Nucleus accumbens (tissue), 56 donors: ENCODE measurements at regions not wholly inside any gene's neighbourhood (a gene's known extent, or its start where the extent isn't known, plus 50 kb on each side); places are given as distances from the start of the nearest gene placed in this dataset.
"Not testable (repeated sequence)": the region's sequence is repeated elsewhere in the genome, so short reads cannot be mapped to it uniquely, and the experiment has no call there.

ENCODE experiments used
- DNase-seq, 56 donors: peaks; one replicate each; lab custom pipeline; 2025; lab: John Stamatoyannopoulos, UW

DNA sequence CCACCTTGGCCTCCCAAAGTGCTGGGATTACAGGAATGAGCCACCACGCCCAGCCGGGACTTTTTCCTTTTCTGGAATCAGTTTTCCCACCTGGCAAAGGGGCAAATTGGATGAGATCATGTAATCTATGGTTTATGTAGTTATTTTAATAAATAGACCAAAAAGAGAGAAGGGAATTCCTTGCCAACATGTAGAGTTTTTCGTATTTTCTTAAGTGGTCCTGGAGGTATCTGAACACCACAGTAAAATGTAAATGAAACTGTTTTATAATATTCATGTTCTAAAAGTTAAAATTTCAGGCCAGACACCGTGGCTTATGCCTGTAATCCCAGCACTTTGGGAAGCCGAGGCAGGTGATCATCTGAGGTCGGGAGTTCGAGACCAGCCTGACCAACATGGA lies 185.1 kb upstream of the ZNF217 start:
- DNase-seq, result no peak

DNA sequence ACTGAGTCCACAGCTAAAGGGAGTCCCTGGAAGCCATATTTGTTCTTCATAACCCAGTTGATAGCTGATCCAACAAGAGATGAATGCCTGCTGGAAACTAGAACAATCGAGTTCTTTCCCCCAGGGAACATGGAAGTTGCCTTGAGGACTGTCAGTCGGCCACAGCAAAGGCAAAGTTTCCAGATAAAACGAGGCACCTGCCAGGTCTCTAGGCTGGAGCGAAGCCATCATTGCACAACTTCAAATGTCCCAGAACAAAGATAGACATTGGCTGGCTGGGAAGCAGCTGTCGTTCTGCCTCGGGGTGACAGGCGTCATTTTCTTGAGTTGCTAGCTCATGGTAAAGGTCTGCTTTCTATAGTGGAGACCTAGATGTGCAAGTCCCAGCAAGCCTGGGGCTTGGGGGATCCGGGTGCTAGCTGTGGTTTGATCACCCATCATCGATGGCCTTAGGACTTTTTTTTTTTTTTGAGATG lies 184.4 kb upstream of the ZNF217 start:
- DNase-seq, result no peak

DNA sequence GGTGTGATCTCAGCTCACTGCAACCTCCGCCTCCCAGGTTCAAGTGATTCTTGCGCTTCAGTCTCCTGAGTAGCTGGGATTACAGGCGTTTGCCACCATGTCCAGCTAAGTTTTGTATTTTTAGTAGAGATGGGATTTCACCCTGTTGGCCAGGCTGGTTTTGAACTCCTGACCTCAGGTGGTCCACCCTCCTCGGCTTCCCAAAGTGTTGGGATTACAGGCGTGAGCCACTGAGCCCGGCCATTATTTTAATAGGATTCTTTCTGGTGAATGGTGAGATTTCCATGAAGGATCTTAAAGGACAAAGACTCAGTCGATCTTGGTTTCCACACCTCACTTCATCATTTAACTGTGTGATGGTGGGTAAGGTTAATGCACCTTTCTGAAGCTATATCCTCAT lies 183.8 kb upstream of the ZNF217 start:
- DNase-seq, result not testable (repeated sequence)

DNA sequence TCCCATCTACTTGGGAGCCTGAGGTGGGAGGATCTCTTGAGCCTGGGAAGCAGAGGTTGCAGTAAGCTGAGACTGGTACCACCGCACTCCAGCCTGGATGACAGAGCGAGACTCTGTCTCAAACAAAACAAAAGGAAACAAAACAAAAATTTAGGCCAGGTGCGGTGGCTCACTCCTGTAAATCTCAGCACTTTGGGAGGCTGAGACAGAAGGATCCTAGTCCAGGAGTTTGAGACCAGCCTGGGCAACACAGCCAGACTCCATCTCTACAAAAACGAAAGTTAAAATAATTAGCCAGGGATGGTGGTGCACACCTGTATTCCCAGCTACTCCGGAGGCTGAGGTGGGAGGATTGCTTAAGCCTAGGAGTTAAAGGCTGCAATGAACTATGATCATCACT lies 183.2 kb upstream of the ZNF217 start:
- no peak for DNase-seq

DNA sequence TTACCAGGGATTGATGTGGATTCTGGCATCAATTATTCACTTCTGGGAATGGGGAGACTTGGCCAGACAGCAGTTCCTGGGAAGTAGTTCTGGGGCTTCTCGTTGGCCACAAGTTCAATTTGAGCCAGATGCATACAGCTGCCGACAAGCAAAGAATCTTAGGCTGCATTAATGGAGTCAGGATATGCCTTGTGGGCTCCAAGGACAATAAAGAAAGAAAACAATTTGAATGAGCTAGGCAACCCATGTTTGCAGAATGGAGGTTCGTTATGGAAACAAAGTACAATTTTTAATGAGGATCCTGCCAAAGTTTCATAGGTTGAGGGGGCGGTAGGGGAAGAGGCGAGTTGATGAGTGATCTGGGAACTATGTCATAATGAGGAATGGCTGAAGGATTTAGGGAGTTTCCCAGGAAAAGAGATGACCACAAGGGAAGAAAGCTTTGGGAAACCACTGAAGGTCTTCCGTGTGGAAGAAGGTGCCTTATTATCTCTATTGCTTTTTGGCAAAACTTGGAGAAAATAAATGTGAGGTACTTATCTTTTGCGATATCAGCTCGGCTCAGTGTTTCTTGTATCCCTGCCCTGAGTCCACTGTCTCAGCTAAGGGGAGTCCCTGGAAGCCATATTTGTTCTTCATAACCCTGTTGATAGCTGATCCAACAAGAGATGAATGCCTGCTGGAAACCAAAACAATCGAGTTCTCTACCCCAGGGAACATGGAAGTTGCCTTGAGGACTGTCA lies 181.0 kb upstream of the ZNF217 start:
- no peak for DNase-seq

DNA sequence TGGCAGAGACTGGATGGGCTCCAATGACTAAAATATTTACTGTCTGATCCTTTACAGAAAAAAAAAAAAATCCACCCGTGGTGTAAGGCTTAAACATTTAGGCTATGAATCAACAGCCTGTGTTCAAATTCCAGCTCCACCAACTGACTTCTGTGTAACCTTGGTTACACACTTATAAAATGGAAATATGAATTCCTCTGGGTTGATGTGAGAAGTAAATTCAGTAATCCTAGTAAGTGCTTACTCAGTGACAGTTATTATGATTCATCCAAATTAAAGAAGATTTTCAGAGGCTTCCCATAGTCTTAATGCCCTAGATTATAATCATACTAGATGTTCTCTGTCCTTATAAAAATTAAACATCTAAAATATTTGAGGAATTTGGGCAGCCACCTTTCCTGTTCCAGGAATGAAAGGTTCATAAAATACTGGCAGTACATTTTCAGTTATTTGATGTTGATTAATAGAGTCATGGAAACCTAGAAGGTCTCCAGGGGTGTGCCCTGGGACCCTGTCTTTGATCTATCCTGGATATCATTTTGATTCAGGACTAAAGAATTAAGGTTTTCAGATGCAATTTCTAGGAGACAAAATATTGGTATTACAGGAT lies 180.3 kb upstream of the ZNF217 start:
- peak in 3 of 56 donors; percentile 2 to 41 (median 4) for DNase-seq

DNA sequence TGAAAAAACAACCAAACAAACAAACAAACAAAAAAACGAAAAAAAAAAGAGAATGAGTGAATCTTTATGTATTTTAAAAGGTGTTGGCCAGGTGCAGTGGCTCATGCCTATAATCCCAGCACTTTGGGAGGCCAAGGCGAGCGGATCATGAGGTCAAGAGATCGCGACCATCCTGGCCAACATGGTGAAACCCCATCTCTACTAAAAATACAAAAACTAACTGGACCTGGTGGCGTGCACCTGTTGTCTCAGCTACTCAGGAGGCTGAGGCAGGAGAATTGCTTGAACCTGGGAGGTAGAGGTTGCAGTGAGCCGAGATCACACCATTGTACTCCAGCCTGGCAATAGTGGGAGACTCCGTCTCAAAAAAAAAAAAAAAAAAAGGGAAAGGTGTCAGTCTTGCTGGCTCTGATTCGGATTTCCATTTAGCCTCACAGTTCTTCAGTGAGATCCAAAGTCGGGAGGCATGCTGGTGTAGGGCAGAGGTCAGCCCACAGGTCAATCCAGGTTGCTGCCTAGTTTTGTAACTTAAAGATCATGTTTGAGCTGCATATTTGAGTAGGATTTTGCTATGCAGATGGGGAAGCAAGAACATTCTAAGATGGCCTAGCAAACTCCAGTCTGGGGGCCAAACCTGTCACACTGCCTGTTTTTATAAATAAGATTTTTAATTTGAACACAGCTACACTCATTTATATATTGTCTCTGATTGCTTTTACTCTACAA lies 179.6 kb upstream of the ZNF217 start:
- not testable (repeated sequence) for DNase-seq

DNA sequence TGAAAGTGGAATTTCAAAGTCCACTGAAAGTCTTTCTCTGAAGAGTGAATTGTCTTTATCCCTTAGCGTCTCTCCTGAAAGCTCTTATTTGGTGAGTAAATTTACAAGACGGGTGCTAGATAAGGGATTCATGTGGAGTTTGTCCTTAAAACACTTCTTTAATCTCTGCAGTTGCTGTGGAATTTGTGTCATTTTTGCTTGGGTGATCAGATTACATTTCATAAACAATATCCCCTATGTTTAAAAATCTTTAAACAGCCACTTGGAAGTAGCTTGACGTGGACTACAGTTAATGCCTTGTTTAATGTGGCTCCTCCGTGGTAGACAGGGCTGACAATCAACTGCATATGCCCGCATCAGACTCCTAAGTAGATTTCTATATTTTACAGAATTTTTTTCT lies 175.4 kb upstream of the ZNF217 start:
- DNase-seq, result no peak

DNA sequence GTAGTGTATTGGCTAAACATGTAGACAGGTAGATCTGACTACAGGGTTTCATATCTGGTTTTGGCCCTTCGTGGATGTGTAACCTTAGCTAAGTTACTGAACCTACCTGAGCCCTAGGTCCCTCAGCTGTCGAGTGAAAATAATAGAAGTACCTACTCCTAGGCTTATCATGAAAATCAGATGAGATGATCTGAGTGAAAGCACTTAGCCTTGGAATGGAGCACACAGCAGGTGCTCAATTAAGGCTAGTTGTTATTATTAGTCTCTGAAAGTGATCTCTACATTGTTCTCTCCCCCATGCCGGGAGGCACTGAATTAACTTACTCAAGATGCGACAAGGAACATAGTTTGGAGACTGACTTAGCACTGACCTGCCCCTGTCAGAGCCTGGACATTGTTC lies 174.7 kb upstream of the ZNF217 start:
- DNase-seq, result no peak

DNA sequence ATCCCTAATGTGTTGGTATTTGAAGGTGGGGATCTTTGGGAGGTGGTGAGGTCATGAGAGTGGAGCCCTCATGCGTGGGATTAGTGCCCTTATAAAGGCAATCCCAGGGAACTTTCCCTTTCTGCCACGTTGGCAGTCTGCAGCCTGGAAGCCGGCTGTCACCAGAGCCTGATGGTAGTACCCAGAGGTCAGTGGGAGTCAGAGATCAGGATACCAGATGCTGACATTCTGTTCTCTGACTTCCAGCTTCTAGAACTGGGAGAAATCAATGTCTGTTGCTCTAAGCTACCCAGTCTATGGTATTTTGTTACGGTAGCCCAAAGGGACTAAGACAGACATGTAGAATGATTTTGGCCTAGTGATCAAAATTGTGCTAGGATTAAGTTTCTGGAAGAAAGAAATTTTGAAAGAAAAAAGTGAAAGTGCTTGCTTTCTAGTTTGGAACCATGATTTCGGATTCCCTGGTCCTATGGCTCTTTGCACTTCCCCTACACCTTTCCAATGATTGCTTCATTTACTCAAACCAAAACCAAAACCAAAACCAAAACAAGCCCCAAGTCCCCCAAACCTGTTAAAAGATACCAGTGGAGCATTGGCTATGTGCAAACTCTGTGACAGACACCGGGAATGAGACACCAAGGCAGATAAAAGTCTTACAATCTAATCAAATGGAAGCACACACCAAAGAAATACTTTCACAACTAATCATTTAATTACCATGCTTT lies 173.7 kb upstream of the ZNF217 start:
- no peak for DNase-seq

DNA sequence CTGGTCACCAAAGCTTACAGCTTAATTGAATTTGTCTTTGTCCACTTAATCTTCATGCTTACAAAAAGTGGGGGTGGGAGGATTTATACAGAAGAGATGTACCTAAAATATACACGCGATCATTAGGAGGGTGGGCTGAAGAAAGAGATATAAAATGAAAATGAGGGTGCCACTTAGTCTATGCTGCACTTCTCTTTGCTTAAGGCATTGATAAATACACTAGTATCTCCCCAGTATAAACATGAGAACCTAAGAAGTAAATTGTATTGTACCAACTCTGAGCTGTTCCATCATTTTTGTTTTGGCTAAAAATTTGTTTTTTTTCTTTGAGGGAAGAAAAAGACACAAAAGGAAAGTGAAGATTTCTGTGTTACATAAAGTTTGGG lies 170.8 kb upstream of the ZNF217 start:
- no peak for DNase-seq

DNA sequence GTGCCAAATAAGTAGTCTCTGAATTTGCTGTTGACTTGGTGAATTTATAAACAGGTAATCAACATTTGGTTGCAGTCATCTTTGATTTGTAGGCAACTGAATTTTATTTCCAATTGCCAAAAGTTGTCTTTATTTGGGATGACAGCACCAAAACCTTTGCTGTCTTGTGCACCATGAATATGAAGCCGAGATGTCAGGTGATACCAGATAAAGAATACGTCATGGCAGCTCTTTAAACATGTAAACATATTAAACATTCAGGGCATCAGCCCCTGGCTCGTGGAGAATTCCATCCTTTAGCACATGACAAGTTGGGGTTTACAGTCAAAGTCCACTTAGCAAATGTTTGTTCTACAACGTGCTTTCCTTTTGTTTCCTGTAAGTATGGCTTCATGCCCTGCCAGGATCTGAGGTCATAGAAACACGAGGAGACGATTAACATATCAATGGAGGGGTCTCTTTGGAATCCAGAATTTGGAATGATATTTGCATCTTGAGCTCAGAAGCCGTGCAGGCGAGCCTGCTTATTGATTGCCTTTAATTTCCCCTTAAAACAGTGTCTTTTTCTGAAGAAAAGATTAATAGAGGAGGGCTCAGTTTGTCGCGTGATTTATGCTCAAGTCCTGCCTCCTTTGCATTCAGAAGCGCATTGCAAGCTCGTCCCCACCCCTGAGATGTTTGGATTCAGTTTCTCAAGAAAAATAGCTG lies 170.2 kb upstream of the ZNF217 start:
- DNase-seq, result peak in 4 of 56 donors; percentile 5 to 46 (median 13)

DNA sequence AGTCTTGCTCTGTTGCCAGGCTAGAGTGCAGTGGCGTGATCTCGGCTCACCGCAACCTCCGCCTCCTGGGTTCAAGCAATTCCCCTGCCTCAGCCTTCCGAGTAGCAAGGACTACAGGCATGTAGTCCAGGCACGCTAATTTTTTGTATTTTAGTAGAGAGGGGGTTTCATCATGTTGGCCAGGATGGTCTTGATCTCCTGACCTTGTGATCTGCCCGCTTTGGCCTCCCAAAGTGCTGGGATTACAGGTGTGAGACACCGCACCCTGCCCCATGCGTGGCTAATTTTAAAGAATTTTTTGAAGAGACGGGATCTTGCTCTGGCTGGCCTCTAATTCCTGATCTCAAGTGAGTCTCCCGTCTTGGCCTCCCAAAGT lies 168.8 kb upstream of the ZNF217 start:
- not testable (repeated sequence) for DNase-seq

DNA sequence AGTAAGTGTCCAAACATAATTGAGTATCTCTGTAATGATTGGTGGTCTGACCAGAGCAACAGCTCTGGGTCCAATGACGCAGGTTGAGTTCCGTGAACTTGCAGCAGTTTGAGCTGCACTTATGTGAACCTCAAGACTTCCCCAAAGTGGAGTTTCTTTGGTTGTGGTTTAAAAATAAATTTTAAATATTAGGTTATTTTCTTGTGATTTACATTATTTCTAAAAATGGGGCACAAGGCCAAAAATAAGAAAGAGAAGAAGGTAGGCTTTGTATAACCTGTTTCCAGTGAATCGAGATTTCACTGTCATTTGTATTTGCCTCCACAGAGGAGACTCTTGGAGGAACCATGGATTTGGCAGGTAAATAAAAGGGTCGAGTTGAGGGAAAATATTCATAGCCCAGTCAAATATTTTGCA lies 166.4 kb upstream of the ZNF217 start:
- no peak for DNase-seq

DNA sequence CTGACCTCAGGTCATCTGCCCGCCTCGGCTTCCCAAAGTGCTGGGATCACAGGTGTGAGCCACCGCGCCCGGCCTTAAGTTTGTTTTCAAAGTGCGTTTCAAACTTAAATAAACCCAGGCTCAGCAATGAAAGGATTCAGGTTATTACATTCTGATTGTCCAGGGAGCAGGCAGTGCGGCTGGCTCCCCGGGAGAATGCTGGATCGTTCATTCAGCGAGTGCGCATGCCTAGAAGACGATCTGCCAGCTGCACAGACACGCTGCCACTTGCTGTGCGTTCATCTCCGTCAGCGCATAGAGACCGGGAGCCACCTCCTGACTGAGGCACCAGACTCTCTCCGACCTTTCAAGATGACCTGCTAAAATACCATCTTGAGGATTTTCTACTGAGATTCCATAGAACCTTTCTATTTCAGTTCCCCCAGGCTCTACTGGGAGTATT lies 163.9 kb upstream of the ZNF217 start:
- peak in 31 of 56 donors; percentile 4 to 71 (median 22) for DNase-seq

DNA sequence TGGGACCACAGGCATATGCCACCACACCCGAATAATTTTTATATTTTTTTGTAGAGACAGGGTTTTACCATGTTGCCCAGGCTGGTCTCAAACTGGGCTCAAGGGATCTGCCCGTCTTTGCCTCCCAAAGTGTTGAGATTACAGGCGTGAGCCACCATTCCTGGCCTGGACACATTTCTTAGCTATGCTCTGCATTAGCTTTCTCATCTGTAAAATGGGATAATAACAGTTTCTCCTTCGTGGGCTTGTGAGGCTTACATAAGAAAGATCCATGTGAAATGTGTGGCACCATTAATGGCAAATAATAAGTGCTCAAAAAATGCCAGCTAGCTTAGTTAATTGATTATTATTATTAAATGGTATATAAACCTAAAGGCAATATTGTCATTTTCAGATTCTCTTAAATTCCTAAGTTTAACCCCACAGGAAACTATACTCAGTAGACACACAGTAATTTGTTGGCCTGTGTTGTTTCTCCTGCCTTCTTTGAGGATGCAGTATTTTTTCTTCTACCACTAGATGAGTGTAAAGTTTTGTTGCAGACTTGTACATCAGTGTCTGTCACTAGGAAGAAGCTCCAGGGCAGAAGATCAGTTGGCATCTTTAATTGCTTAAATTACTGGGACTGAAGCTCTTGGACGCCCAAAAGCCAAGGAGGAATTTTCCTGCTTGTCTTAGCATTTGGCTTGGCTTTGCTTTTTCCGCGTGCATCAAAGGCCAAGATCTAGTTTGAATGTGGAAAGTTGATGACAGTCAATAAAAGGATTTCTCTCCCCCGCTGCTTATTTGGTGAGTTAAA lies 162.3 kb upstream of the ZNF217 start:
- no peak for DNase-seq

DNA sequence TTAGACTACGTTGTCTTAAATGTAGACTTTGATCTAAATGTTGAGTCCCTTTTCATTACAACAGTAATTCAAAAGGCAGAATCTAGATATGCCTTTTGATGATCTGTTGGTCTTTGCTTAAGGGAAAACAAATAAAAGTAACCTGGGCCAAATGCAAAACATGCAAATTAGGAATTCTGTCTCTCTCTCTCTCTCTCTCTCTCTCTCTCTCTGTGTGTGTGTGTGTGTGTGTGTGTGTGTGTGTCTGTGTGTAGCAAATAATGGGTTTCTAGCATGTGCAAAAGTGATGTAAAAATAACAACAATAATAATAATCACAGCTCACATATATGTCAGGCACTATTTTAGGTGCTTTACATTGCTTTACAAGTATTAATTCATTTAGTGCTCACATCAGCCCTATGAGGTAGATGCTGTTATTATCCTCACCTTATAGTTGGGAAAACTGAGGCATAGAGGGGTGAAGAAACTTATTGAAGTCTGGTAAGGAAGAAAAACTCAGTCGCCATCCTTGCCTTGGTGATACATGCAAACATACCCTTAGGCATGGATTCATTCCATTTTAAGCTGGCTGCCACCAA lies 160.3 kb upstream of the ZNF217 start:
- DNase-seq, result no peak

DNA sequence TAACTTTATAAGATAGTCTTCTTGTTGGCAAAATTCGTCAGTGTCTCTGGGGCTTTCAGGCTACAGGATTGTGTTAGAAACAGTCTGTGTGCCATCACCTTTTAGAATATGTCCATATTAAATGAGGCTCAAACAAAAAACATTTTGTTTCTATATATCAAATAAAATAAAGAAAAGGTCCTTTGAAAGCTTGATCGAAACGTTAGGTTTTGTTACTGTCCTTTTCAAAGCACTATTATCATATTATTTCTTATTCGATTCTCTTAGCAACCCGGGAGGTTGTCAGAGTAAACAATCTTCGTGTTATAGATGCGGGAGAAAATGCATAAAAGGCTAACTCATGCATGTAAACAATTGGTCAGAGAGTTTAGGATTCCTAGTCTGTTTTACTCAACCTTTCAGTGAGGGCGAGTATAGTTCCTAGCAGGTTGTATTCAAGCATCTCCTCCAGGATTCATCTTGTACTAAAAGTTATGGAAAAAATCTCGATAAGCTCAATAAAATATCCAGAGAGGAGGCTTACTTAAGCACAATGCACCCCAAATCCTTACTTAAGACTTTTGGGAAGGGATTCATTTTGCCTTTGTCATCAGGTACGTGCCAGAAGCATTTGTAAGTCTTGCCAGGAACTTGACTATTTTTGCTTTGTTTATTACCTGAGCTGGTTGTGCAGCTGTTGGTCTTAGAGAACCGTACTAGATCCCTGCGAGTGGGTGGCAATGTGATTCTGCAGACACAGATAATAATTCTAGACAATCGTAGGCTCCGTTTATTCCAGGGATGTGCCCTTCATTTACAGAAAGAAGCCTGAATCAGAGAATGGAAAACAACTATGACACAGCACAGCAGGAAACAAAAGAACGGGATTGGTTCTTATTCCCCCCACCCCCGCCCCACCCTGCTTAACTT lies 159.6 kb upstream of the ZNF217 start:
- peak in 2 of 56 donors; percentile 14 to 36 for DNase-seq
